Skeletal muscle tissue (tissue), 3 donors: ENCODE measurements at regions not wholly inside any gene's neighbourhood (a gene's known extent, or its start where the extent isn't known, plus 50 kb on each side); places are given as distances from the start of the nearest gene placed in this dataset.

ENCODE experiments used
- H3K27ac ChIP-seq: one replicate; pipeline ENCODE4 v1.7.0; 2013; ENCODE audit warnings: mild to moderate bottlenecking, low read depth, low read length, inconsistent platforms
- H3K27me3 ChIP-seq, 3 donors: one replicate each; pipeline ENCODE4 v1.7.0; 2013; ENCODE audit warnings: low read length in 3 of 3; ENCODE audit not compliant: control insufficient read depth in 3 of 3, insufficient read depth in 3 of 3
- H3K36me3 ChIP-seq, 3 donors: one replicate each; pipeline ENCODE4 v1.7.0; 2013; ENCODE audit warnings: low read length in 3 of 3; ENCODE audit not compliant: control insufficient read depth in 3 of 3, insufficient read depth in 3 of 3
- H3K4me1 ChIP-seq, 3 donors: one replicate each; pipeline ENCODE4 v1.7.0; 2013; ENCODE audit warnings: low read length in 3 of 3, mild to moderate bottlenecking in 3 of 3; ENCODE audit not compliant: control insufficient read depth in 3 of 3, insufficient read depth in 3 of 3
- H3K4me3 ChIP-seq, 3 donors: one replicate each; pipeline ENCODE4 v1.7.0; 2013; ENCODE audit warnings: low read length in 3 of 3
- H3K9ac ChIP-seq, 3 donors: one replicate each; pipeline ENCODE4 v1.7.0; 2013; ENCODE audit warnings: low read length in 3 of 3, mild to moderate bottlenecking in 3 of 3, moderate library complexity in 2 of 3, low read depth in 1 of 3
- H3K9me3 ChIP-seq, 3 donors: one replicate each; pipeline ENCODE4 v1.7.0; 2013; ENCODE audit warnings: low read length in 3 of 3; ENCODE audit not compliant: control insufficient read depth in 3 of 3
- donor health status: Osteomylitis.

DNA sequence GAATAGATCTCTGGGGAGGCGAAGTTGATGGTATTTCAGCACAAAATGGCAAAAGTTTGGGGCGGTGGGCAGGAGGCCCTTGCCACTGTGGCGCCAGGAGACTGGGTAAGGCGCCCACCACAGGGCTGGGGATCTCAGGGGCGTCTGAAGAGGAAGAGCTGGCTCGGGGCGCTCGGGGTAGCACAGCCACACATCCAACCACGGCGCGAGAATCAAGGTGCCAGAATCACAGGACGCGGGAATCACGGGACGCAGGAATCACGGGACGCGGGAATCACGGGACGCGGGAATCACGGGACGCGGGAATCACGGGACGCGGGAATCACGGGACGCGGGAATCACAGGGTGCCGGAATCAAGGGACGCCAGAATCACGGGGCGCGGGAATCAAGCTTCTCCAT is 174.4 kb downstream of the TMEM18 start:
- Histone ChIP-seq H3K9ac (no peak overlapping the region), H3K27me3 (peaks cover 0 to 10% (median 0%) of the 10 kb centered on the region in 3 donors), H3K9me3 (no peaks in the 10 kb centered on the region), H3K27ac (no peak overlapping the region), H3K4me3 (no peak overlapping the region), H3K4me1 (no peaks in the 10 kb centered on the region), H3K36me3 (no peaks in the 10 kb centered on the region)

- no peak overlapping the region for H3K9ac ChIP-seq
- H3K4me1 ChIP-seq: no peaks in the 10 kb centered on the region
- no peaks in the 10 kb centered on the region for H3K9me3 ChIP-seq
- peaks cover 0 to 10% (median 0%) of the 10 kb centered on the region in 3 donors for H3K27me3 ChIP-seq
- no peak overlapping the region for H3K4me3 ChIP-seq
- H3K27ac ChIP-seq: no peak overlapping the region
- H3K36me3 ChIP-seq: no peaks in the 10 kb centered on the region
Observed at GRCh38 chr2:501667-502066, 175.5 kb downstream of the TMEM18 start.

- H3K4me3 ChIP-seq: no peak overlapping the region
- no peak overlapping the region for H3K9ac ChIP-seq
- no peak overlapping the region for H3K27ac ChIP-seq
- no peaks in the 10 kb centered on the region for H3K9me3 ChIP-seq
- H3K36me3 ChIP-seq: no peaks in the 10 kb centered on the region
- peaks cover 0 to 10% (median 0%) of the 10 kb centered on the region in 3 donors for H3K27me3 ChIP-seq
- no peaks in the 10 kb centered on the region for H3K4me1 ChIP-seq
Observed at GRCh38 chr2:501130-501529, 176.1 kb downstream of the TMEM18 start.

DNA sequence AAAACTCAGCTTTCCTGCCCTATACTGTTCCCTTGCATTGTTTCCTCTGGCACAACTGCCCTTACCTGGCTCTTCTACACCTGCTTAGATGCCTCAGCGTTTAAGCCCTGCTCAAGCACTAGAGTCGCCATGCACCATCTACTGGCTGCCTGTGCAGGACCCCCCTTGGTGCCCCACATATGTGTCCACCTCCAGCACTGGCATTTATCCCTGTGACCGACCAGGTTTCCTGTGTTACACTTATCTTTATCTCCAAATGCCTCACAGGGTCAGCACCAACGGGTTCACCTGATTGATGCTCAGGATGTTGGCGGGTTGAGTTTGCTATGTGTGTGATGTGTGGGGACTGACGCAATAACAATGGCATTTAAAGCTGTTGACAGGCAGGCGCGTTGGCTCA is 177.5 kb downstream of the TMEM18 start:
- no peak overlapping the region for H3K27ac ChIP-seq
- no peak overlapping the region for H3K9ac ChIP-seq
- peaks cover 0 to 8% (median 0%) of the 10 kb centered on the region in 3 donors for H3K27me3 ChIP-seq
- no peak overlapping the region for H3K4me3 ChIP-seq
- no peaks in the 10 kb centered on the region for H3K36me3 ChIP-seq
- no peaks in the 10 kb centered on the region for H3K9me3 ChIP-seq
- H3K4me1 ChIP-seq: no peaks in the 10 kb centered on the region

- no peaks in the 10 kb centered on the region for H3K9me3 ChIP-seq
- H3K4me1 ChIP-seq: no peaks in the 10 kb centered on the region
- no peak overlapping the region for H3K4me3 ChIP-seq
- no peak overlapping the region for H3K9ac ChIP-seq
- H3K36me3 ChIP-seq: no peaks in the 10 kb centered on the region
- peaks cover 0 to 8% (median 0%) of the 10 kb centered on the region in 3 donors for H3K27me3 ChIP-seq
- H3K27ac ChIP-seq: no peak overlapping the region
Observed at GRCh38 chr2:498493-499178, 178.6 kb downstream of the TMEM18 start.

DNA sequence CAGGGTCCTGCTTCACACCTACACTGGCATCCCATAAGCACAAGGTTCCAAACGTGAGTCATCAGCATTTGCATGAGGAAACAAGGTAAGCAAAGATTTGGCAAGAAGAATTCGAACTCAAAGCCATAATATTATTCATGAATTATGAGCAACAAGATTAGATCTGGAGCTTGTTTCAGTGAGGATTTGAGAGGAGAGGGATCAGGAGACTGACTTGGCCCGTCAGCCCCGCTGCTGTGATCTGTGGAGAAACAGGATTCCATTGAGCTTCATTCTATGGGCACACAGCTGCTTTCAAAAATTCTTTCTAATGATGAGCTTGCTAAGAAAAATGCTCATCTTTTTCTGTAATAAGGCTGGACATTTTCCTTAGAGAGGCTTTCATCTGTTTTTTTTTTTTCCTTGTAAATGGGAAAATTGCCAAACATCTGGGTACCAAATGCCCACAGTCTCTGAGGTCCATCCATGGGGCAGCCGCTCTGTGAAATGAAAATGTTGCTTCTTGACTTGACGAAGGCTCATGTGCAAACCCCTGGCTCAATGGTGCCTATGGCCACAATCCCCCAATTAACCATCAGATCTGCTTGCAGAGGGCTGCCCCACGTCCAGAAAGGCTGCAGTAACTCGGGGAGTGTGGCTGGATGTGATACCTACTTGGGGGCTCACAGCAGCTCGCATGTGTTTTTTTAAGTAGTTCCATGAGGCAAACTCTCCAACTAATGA is 179.3 kb downstream of the TMEM18 start:
- H3K4me3 ChIP-seq: no peak overlapping the region
- H3K4me1 ChIP-seq: no peaks in the 10 kb centered on the region
- H3K9ac ChIP-seq: no peak overlapping the region
- no peak overlapping the region for H3K27ac ChIP-seq
- H3K27me3 ChIP-seq: peaks cover 0 to 8% (median 0%) of the 10 kb centered on the region in 3 donors
- no peaks in the 10 kb centered on the region for H3K36me3 ChIP-seq
- no peaks in the 10 kb centered on the region for H3K9me3 ChIP-seq

- Histone ChIP-seq H3K9me3 (no peaks in the 10 kb centered on the region), H3K9ac (no peak overlapping the region), H3K36me3 (no peaks in the 10 kb centered on the region), H3K4me1 (no peaks in the 10 kb centered on the region), H3K27ac (no peak overlapping the region), H3K27me3 (peaks cover 0 to 11% (median 0%) of the 10 kb centered on the region in 3 donors), H3K4me3 (no peak overlapping the region)
Observed at GRCh38 chr2:496729-497128, 180.5 kb downstream of the TMEM18 start.

- peaks cover 0 to 9% (median 0%) of the 10 kb centered on the region in 3 donors for H3K27me3 ChIP-seq
- no peaks in the 10 kb centered on the region for H3K9me3 ChIP-seq
- no peaks in the 10 kb centered on the region for H3K4me1 ChIP-seq
- no peak overlapping the region for H3K9ac ChIP-seq
- no peak overlapping the region for H3K4me3 ChIP-seq
- no peaks in the 10 kb centered on the region for H3K36me3 ChIP-seq
- H3K27ac ChIP-seq: no peak overlapping the region
Observed at GRCh38 chr2:495745-496275, 181.4 kb downstream of the TMEM18 start.

DNA sequence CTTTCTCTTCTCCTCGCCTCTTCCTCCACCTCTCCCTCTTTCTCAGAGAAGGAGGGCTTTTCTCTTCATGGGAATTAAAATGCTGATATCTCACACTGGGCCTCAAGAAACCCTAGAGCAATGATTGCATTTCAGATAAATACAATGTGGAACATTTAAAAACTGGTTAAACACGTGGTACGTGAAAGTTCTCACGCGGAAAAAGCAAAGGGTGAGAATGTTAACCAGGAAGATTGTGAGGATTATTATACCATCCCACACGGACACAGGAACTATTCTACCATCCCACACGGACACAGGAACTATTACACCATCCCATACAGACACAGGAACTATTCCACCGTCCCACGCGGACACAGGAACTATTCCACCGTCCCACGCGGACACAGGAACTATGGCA is 182.4 kb downstream of the TMEM18 start:
- Histone ChIP-seq H3K27me3 (peaks cover 0 to 6% (median 0%) of the 10 kb centered on the region in 3 donors), H3K4me3 (no peak overlapping the region), H3K27ac (no peak overlapping the region)

DNA sequence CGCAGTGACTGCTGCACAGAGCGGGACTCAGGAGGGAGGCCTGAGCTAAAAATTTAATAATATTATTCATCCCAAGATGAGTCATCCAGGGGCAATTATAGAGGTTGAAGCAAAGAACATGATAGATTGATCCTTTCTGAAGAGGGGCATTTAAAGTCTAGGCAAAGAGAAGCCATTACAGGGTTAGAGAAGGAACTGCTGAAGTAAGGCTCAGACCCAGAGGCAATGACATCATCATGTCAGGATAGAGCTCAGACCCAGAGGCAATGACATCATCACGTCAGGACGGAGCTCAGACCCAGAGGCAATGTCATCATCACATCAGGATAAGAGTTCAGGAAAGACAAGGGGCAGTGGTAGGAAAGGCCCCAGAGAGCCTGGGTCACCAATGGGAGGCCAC is 184.0 kb downstream of the TMEM18 start:
- peaks cover 0 to 6% (median 0%) of the 10 kb centered on the region in 3 donors for H3K27me3 ChIP-seq
- no peak overlapping the region for H3K4me3 ChIP-seq

More for the DNA sequence above, 182.4 kb downstream of the TMEM18 start:
- Histone ChIP-seq H3K9ac (no peak overlapping the region), H3K9me3 (no peaks in the 10 kb centered on the region), H3K36me3 (no peaks in the 10 kb centered on the region), H3K4me1 (no peaks in the 10 kb centered on the region)

More for the DNA sequence above, 184.0 kb downstream of the TMEM18 start:
- no peaks in the 10 kb centered on the region for H3K4me1 ChIP-seq
- H3K27ac ChIP-seq: no peak overlapping the region
- H3K9me3 ChIP-seq: no peaks in the 10 kb centered on the region
- no peak overlapping the region for H3K9ac ChIP-seq
- H3K36me3 ChIP-seq: no peaks in the 10 kb centered on the region
